HG02610 (cell line): ENCODE measurements at regions not wholly inside any gene's neighbourhood (a gene's known extent, or its start where the extent isn't known, plus 50 kb on each side); places are given as distances from the start of the nearest gene placed in this dataset.
A peak's percentile ranks its signal among the peaks of the same experiment; 100 is the strongest.

Source experiments
- ATAC-seq: cut with Tn5 transposase; IDR thresholded peaks from one replicate; pipeline ENCODE4 v1.9.1; 2021; ENCODE audit warnings: mild to moderate bottlenecking, moderate library complexity; ENCODE audit not compliant: unreplicated experiment

DNA sequence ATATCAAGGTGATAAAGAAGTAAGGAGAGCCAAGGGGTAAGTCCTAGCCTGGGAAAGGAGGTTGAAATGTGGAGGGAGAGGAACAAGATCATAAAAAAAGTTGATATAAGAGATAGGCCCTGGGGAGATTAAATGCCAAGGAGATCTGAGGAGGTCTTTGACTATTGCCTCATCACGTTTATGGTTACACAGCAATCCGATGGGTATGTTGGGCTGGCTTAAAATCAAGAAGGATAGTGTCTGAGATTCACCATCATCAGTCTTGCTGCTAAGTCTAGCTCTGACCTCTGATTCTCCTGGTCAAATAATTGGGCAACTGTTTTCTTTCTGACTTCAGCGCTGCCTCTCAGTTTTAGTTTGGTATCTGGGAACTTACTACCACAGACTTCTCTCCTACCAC lies 416.3 kb downstream of the GPATCH2 start:
- ATAC-seq: no peak

- ATAC-seq: peak; percentile 97
Measured at GRCh38 chr1:217211486-217211885, 419.4 kb downstream of the GPATCH2 start.

DNA sequence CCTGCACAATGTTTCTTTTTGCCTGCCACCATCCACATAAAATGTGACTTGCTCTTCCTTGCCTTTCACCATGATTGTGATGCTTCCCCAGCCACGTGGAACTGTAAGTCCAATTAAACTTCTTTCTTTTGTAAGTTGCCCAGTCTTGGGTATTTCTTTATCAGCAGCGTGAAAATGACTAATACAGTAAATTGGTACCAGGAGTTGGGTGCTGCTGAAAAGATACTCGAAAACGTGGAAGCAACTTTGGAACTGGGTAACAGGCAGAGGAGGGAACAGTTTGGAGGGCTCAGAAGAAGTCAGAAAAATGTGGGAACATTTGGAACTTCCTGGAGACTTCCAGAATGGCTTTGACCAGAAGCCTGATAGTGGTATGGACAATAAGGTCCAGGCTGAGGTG lies 425.3 kb downstream of the GPATCH2 start:
- ATAC-seq: no peak

DNA sequence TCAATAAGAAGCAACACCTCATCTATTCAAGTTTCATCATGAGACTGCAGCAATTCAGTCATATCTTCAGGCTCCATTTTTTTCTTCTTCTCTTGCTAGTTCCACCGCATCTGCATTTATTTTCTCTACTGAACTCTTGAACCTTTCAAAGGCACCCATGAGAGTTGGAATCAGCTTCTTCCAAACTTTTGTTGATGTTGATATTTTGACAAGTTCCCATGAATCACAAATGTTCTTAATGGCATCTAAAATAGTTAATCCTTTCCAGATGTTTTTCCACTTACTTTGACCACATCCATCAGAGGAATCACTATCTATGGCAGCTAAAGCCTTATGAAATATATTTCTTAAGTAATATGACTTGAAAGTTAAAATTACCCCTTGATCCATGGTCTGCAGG lies 434.3 kb downstream of the GPATCH2 start:
- no peak for ATAC-seq

DNA sequence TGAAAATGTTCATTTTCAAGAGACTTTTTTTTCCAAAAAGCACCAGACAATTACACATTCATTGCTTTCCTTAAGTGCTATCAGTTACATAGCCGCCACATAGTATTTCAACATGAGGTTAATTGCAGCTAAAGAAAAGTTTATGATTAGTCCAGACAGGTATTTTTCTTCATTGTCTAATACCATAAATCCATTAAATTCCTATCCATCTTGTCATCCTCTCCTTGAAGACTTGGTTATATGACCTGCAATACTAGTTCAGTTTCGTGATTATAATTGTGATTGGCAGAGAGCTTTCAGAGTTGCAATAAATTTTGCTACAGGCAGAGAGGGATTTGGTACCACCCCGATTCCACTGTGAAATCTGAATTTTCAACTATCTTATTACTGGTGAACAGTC lies 437.7 kb downstream of the GPATCH2 start:
- ATAC-seq: no peak

GRCh38 chr1:217191441-217191840 lies 439.4 kb downstream of the GPATCH2 start:
- ATAC-seq: no peak

DNA sequence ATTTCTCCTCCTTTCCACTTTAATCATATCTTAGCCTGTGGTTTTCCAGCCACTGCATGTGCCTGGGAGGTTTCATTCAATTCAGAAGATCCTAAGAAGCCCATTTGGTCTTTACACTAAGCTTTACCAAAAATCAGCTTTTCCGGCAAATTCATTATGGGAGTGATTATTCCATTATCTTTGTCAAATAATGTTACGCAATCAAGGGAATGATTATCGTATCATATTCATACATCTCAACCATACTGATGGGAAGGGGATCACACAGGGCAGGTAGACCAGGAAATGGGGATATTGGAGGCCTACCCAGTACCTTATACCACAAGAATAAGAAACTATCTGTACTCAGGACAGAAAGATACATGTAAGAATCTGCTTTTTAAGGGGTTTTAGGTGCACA lies 440.5 kb downstream of the GPATCH2 start:
- ATAC-seq: no peak

- ATAC-seq: no peak
Measured at GRCh38 chr1:217189362-217189761, 441.5 kb downstream of the GPATCH2 start.

DNA sequence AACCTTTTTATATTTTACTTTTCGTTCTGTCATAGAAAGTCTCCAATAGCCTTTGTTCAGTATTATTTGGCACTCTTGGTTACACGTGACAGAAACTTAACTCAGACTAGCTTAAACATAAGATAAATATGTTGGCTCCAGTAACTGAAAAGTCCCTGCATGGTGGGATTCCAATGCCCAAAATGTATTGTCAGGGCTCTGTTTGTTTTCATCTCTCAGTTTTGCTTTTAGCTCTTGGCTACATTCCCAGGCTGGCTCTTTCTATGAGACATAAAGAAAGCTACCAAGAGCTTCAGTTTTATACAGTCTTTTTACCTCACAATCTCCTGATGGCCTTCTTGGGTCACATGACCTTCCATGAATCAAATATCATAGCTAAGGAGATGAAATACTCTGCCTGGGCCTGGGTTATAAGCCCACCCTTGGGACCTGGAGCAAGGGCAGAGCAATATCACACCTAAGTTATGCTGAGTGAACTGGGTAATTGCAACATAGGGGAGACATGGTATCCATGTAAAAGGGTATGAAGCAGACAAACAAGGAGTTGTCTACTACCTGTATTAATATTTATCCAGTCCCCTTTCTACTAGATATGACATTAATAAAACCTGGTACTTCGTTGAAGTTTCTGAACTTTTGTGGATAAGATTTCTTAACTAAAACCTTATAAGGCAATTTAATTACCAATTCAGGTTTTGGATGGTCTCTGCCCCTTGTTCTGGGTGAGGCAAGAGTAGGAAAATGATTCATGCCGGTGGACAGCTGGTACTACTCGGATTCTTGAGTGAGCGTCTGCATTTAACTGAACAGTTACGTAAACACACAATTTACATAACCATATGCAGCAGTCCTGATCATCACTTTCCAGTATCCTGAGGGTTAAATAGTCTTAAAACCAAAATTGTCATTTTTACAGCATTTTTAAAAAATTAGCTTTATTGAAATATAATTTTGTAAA lies 442.3 kb downstream of the GPATCH2 start:
- no peak for ATAC-seq

DNA sequence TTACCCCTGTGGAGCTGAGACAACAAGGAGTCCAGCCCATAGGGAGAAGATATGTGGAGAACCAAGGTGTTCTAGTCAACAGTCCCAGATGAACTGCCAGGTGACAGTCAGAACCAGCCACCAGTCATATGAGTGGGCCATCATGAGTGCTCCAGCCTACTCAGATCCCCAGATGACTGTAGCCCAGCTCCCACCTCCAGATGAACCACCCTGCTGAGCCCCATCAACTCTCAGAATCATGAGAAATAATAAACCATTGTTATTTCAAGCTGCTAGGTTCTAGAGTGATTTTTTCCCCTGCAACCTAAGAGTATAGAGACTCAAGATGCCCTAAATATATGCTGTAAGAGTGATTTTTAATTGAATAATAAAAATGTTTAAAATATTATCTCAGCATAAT lies 444.2 kb downstream of the GPATCH2 start:
- no peak for ATAC-seq

- ATAC-seq: no peak
Measured at GRCh38 chr1:217184854-217185253, 446.0 kb downstream of the GPATCH2 start.

GRCh38 chr1:217182992-217183391 lies 447.9 kb downstream of the GPATCH2 start:
- no peak for ATAC-seq

- no peak for ATAC-seq
Measured at GRCh38 chr1:217181756-217182155, 449.1 kb downstream of the GPATCH2 start.

- no peak for ATAC-seq
Measured at GRCh38 chr1:217181176-217181746, 449.6 kb downstream of the GPATCH2 start.

- no peak for ATAC-seq
Measured at GRCh38 chr1:217180443-217180842, 450.4 kb downstream of the GPATCH2 start.

DNA sequence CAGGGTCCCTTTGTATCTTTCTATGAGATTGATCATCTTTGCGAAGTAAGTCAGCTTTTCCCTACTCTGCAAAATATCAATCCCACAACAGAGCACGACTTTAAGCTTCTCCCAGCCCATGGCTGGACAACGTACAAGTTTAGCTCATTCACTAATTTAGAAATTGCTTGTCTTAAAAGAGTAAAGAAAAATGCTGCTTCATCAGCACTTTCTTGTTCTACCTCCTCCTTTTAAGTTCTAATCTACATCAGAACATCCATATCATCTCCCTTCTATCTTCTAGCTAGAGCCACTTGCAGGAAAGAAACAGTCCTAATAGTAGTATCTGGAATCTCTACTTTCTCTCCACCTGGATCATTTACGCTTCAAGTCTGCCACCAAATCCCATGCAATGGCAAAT lies 441.2 kb upstream of the ESRRG start:
- ATAC-seq: no peak

- ATAC-seq: no peak
Measured at GRCh38 chr1:217153361-217153760, 430.1 kb upstream of the ESRRG start.

DNA sequence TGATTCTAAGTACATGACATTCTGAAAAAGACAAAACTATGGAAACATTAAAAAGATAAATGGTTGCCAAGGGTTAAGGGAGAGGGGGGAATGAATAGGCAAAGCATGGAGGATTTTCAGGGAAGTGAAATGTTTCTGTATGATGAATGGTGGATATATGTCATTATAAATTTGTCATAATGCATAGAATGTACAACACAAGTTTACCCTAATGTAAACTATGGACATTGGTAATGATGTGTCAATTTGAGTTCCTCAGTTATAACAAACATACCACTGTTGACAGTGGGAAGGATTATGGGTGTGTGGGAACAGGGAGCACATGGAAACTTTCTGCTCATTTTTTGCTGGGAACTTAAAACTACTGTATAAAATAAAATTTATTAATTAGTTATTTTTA lies 427.1 kb upstream of the ESRRG start:
- no peak for ATAC-seq

DNA sequence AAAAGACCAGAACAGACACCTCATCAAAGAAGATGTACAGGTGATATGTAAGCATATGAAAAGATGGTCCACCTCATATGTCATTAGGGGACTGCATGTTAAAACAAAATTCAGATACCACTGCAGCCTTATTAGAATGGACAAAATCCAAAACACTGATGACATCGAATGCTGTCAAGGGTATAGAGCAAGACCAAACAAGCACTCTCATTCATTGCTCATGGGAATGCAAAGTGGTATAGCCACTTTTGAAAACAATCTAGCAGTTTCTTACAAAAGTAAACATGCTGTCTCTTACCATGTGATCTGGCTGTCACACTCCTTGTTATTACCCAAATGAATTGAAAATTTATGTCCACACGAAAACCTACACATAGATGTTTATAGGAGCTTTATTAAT lies 426.6 kb upstream of the ESRRG start:
- ATAC-seq: no peak

DNA sequence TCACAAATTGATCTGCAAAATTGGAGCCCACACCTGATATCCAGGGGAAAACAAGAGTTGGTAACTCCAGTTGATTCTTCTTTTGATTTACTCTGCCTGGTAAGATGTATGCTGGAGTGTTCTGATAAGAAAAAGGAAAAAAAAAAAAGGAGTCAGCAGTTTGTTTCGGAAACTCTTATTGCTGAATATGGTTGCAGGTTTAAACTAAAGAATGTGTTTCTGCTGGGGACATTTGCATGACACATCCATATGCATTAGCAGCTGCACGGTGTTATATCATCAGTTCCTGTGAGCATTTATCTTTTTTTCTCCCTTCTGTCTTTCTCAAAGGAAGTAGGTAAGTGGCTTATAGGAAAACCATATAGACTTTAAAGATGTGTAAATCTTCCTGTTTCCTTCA lies 418.5 kb upstream of the ESRRG start:
- ATAC-seq: no peak

- ATAC-seq: no peak
Measured at GRCh38 chr1:217140041-217140901, 417.0 kb upstream of the ESRRG start.

- no peak for ATAC-seq
Measured at GRCh38 chr1:217139513-217139912, 416.3 kb upstream of the ESRRG start.
